ENCODE measurements at regions not wholly inside any gene's neighbourhood (a gene's known extent, or its start where the extent isn't known, plus 50 kb on each side); places are given as distances from the start of the nearest gene placed in this dataset.
"Not testable (repeated sequence)": the region's sequence is repeated elsewhere in the genome, so short reads cannot be mapped to it uniquely, and the experiment has no call there.

DNA sequence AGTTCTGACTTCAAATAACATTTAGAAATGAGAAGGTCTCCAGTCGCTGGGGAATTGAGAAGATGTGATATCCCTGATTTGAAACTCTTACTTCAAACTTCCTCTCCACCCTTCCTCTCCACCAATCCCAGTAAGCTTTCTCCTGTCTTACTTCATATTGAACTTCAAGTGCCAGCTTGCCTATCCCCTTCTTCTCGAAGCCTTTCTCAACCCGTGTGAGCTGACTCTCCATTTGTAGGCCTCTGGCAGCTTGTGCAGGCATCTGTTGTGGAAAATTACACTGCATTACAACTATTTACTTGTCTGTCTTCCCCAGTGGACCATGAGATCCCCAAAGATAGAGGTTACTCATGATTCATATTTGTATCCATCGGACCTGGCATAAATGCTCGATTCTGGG is 280.8 kb upstream of the CDH5 start:
- Histone ChIP-seq H2AFZ (ENCODE audit: low read depth) (no peak overlapping the region), H3K4me2 (no peak overlapping the region), H3K27ac (no peak overlapping the region), H4K20me1 (ENCODE audit: insufficient read depth) (no peaks in the 10 kb centered on the region), H3K36me3 (ENCODE audit: insufficient read depth) (no peaks in the 10 kb centered on the region), H3K79me2 (ENCODE audit: insufficient read depth, low read depth) (no peaks in the 10 kb centered on the region), H3K4me1 (ENCODE audit: low read depth, poor library complexity, severe bottlenecking) (no peaks in the 10 kb centered on the region), H3K9ac (no peak overlapping the region), H3K27me3 (ENCODE audit: insufficient read depth, low read depth) (no peaks in the 10 kb centered on the region), H3K4me3 (IDR thresholded peaks at IDR 0.05; ENCODE audit: insufficient read depth, low read depth, low read length) (no peak overlapping the region)
- TF ChIP-seq, protein P1, sequence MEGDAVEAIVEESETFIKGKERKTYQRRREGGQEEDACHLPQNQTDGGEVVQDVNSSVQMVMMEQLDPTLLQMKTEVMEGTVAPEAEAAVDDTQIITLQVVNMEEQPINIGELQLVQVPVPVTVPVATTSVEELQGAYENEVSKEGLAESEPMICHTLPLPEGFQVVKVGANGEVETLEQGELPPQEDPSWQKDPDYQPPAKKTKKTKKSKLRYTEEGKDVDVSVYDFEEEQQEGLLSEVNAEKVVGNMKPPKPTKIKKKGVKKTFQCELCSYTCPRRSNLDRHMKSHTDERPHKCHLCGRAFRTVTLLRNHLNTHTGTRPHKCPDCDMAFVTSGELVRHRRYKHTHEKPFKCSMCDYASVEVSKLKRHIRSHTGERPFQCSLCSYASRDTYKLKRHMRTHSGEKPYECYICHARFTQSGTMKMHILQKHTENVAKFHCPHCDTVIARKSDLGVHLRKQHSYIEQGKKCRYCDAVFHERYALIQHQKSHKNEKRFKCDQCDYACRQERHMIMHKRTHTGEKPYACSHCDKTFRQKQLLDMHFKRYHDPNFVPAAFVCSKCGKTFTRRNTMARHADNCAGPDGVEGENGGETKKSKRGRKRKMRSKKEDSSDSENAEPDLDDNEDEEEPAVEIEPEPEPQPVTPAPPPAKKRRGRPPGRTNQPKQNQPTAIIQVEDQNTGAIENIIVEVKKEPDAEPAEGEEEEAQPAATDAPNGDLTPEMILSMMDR (conservative IDR thresholded peaks at IDR 0.05; ENCODE audit: low read depth, low read length), result no peak

DNA sequence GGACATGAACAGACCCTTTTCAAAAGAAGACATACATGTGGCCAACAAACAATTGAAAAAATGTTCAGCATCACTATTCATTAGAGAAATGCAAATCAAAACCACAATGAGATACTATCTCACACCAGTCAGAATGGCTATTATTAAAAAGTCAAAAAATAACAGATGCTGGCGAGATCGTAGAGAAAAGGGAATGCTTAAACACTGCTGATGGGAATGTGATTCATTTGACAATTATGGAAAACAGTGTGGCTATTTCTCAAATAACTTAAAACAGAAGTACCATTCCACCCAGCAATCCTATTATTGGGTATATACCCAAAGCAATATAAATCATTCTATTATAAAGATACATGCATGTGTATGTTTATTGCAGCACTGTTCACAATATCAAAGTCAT is 281.8 kb upstream of the CDH5 start:
- not testable (repeated sequence) for H3K4me1 ChIP-seq (ENCODE audit: low read depth, poor library complexity, severe bottlenecking); H3K27me3 ChIP-seq (ENCODE audit: insufficient read depth, low read depth); H3K9ac ChIP-seq; H3K79me2 ChIP-seq (ENCODE audit: insufficient read depth, low read depth); H3K27ac ChIP-seq; H3K36me3 ChIP-seq (ENCODE audit: insufficient read depth); H2AFZ ChIP-seq (ENCODE audit: low read depth); H3K4me3 ChIP-seq (IDR thresholded peaks at IDR 0.05; ENCODE audit: insufficient read depth, low read depth, low read length); H4K20me1 ChIP-seq (ENCODE audit: insufficient read depth); H3K4me2 ChIP-seq

DNA sequence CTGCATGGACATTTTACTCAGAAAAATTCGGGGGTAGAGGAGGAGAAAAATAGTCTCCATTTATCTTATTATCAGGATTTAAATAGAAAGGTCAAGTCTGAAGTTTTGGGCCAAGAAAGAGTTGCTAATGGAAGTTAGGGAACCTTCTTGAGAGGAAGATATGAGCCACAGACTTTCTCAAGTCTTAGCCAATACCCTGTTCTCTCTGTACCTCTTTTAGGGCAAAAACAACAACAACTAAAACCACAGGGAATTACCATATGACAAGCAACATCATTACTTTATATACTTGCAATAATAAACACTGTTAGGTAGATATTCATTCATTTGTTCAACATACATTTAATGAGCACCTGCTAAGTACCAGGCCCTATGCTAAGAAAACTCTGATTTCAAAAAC is 282.2 kb upstream of the CDH5 start:
- TF ChIP-seq, protein P1 (conservative IDR thresholded peaks at IDR 0.05; ENCODE audit: low read depth, low read length), result no peak
- H3K79me2 ChIP-seq (ENCODE audit: insufficient read depth, low read depth), result no peaks in the 10 kb centered on the region
- no peak overlapping the region for H3K27ac ChIP-seq
- no peaks in the 10 kb centered on the region for H4K20me1 ChIP-seq (ENCODE audit: insufficient read depth)
- H3K4me2 ChIP-seq, result no peak overlapping the region
- H3K27me3 ChIP-seq (ENCODE audit: insufficient read depth, low read depth), result no peaks in the 10 kb centered on the region
- no peak overlapping the region for H3K4me3 ChIP-seq (IDR thresholded peaks at IDR 0.05; ENCODE audit: insufficient read depth, low read depth, low read length)
- H2AFZ ChIP-seq (ENCODE audit: low read depth), result no peak overlapping the region
- H3K9ac ChIP-seq, result no peak overlapping the region
- no peaks in the 10 kb centered on the region for H3K4me1 ChIP-seq (ENCODE audit: low read depth, poor library complexity, severe bottlenecking)
- H3K36me3 ChIP-seq (ENCODE audit: insufficient read depth), result no peaks in the 10 kb centered on the region

DNA sequence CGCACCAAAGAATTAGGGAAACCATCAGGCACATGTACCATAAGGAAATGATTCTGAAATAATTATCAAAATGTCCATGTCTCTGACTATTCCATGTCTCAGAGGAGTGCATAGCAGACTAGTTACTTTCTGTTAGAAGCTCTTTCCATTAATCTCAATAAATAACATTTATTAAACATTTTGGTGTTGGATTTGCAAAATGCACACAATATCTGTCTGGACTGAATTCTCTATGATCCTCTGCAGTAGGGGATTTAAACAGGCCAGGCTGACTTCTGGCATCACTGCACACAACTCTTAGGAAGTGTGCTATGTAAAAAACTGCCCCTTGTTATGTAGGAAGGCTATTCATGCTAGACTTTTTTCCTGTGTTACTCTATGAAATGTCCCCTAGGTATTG is 283.3 kb upstream of the CDH5 start:
- Histone ChIP-seq H4K20me1 (ENCODE audit: insufficient read depth) (no peaks in the 10 kb centered on the region), H3K79me2 (ENCODE audit: insufficient read depth, low read depth) (no peaks in the 10 kb centered on the region), H2AFZ (ENCODE audit: low read depth) (no peak overlapping the region), H3K4me1 (ENCODE audit: low read depth, poor library complexity, severe bottlenecking) (no peaks in the 10 kb centered on the region), H3K36me3 (ENCODE audit: insufficient read depth) (no peaks in the 10 kb centered on the region), H3K27me3 (ENCODE audit: insufficient read depth, low read depth) (no peaks in the 10 kb centered on the region), H3K27ac (no peak overlapping the region), H3K4me2 (no peak overlapping the region), H3K9ac (no peak overlapping the region), H3K4me3 (IDR thresholded peaks at IDR 0.05; ENCODE audit: insufficient read depth, low read depth, low read length) (no peak overlapping the region)
- TF ChIP-seq, protein P1 (conservative IDR thresholded peaks at IDR 0.05; ENCODE audit: low read depth, low read length), result no peak

DNA sequence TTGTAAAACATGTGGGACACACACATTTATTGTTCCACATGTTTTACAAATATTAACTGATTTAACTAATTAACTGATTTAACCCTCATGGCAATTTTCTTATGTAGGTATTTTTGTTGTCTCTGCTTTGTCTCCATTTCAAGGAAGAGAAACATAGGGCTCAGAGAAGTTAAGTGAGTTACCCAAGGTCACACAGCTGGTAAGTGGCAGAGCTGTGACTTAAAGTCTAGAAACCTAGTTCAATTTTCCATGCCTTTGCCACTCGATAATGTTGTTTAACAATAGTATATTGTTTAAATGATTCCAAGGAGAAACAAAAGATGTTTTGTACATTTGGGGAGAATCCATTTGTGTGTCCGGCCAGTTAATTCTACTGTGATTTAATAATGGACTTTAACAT is 284.1 kb upstream of the CDH5 start:
- Histone ChIP-seq H3K4me2 (no peak overlapping the region), H3K9ac (no peak overlapping the region), H2AFZ (ENCODE audit: low read depth) (no peak overlapping the region), H4K20me1 (ENCODE audit: insufficient read depth) (no peaks in the 10 kb centered on the region), H3K79me2 (ENCODE audit: insufficient read depth, low read depth) (no peaks in the 10 kb centered on the region), H3K36me3 (ENCODE audit: insufficient read depth) (no peaks in the 10 kb centered on the region), H3K4me1 (ENCODE audit: low read depth, poor library complexity, severe bottlenecking) (no peaks in the 10 kb centered on the region), H3K4me3 (IDR thresholded peaks at IDR 0.05; ENCODE audit: insufficient read depth, low read depth, low read length) (no peak overlapping the region), H3K27ac (no peak overlapping the region), H3K27me3 (ENCODE audit: insufficient read depth, low read depth) (no peaks in the 10 kb centered on the region)
- TF ChIP-seq, protein P1 (conservative IDR thresholded peaks at IDR 0.05; ENCODE audit: low read depth, low read length), result no peak
